CD4-positive, alpha-beta T cell (primary cell): ENCODE measurements at regions not wholly inside any gene's neighbourhood (a gene's known extent, or its start where the extent isn't known, plus 50 kb on each side); places are given as distances from the start of the nearest gene placed in this dataset.

ENCODE experiments used
- ATAC-seq: fragments of 200-7000 bp; cut with Tn5 transposase; one replicate; pipeline ENCODE4 v1.10.0; 2022; ENCODE audit warnings: mild to moderate bottlenecking; ENCODE audit not compliant: poor library complexity
- CTCF ChIA-PET: fragments of 350-600 bp; sonication (Branson Sonifier 250); formaldehyde crosslinking; loops from one replicate; lab custom pipeline; 2021; ENCODE audit warnings: antibody characterized with exemption, inconsistent platforms; lab: Charles Lee
- POLR2A ChIA-PET: fragments of 350-600 bp; sonication (Branson Sonifier 250); formaldehyde crosslinking; loops from one replicate; lab custom pipeline; 2021; ENCODE audit warnings: antibody characterized with exemption, inconsistent platforms; lab: Charles Lee
- DNase-seq, 14 experiments: peaks; one replicate each; pipeline ENCODE4 v3.0.0-alpha.2; 2013 to 2020; ENCODE audit warnings: mixed read lengths in 2 of 14
- H3K27ac ChIP-seq, 2 donors: one replicate each; pipeline versions ENCODE4 v1.5.1 to v1.7.0; 2013; ENCODE audit warnings: low read length in 2 of 2, low read depth in 1 of 2, mild to moderate bottlenecking in 1 of 2
- H3K27me3 ChIP-seq, 2 experiments: 1 replicate in 1 of 2; 2 replicates in 1 of 2; pipeline versions ENCODE4 v1.6.1 to v1.7.0; 2013; ENCODE audit warnings: low read length in 2 of 2, control low read depth in 1 of 2, mild to moderate bottlenecking in 1 of 2, moderate library complexity in 1 of 2; ENCODE audit not compliant: insufficient read depth in 2 of 2, control insufficient read depth in 1 of 2
- H3K36me3 ChIP-seq: one replicate; pipeline ENCODE4 v1.6.1; 2013; ENCODE audit warnings: low read length, control low read depth; ENCODE audit not compliant: insufficient read depth
- H3K4me1 ChIP-seq: one replicate; pipeline ENCODE4 v1.6.1; 2013; ENCODE audit warnings: low read length, control low read depth; ENCODE audit not compliant: insufficient read depth
- H3K4me3 ChIP-seq: one replicate; pipeline ENCODE4 v1.5.1; 2013; ENCODE audit warnings: mild to moderate bottlenecking, low read length, moderate library complexity
- H3K9me3 ChIP-seq, 2 experiments: 1 replicate in 1 of 2; 2 replicates in 1 of 2; pipeline versions ENCODE4 v1.6.1 to v1.7.0; 2013; ENCODE audit warnings: low read length in 2 of 2, mild to moderate bottlenecking in 2 of 2, control low read depth in 1 of 2, moderate library complexity in 1 of 2; ENCODE audit not compliant: control insufficient read depth in 1 of 2, insufficient read depth in 1 of 2
- H3K27ac Mint-ChIP-seq: one replicate; pipeline ENCODE4 v1.8.0; 2020; ENCODE audit warnings: mixed read lengths
- H3K27me3 Mint-ChIP-seq: one replicate; pipeline ENCODE4 v1.8.0; 2021; ENCODE audit warnings: mixed read lengths
- H3K36me3 Mint-ChIP-seq: one replicate; pipeline ENCODE4 v1.8.0; 2021; ENCODE audit warnings: low read depth, mixed read lengths
- H3K4me1 Mint-ChIP-seq: one replicate; pipeline ENCODE4 v1.8.0; 2021; ENCODE audit warnings: low read depth, mixed read lengths
- H3K4me3 Mint-ChIP-seq: one replicate; pipeline ENCODE4 v1.8.0; 2020; ENCODE audit warnings: mild to moderate bottlenecking, mixed read lengths
- H3K9me3 Mint-ChIP-seq: one replicate; pipeline ENCODE4 v1.8.0; 2020; ENCODE audit warnings: mixed read lengths
- CTCF ChIP-seq: fragments of 200-600 bp; IDR thresholded peaks from one replicate; pipeline ENCODE4 v1.8.0; 2022; ENCODE audit warnings: antibody characterized with exemption, mild to moderate bottlenecking
- intact Hi-C, 2 experiments: fragments of 100-400 bp; cut with DNase I in 1 of 2; cut with micrococcal nuclease in 1 of 2; formaldehyde crosslinking; loops; one replicate each; pipeline versions ENCODE4 v1.15.1 to v1.9.0; 2023 to 2025; cut with DNase I, micrococcal nuclease

- intact Hi-C loops, result no loop called here
- H3K27me3 Mint-ChIP-seq, result peaks cover 28% of the 10 kb centered on the region
- H3K36me3 Mint-ChIP-seq, result no peaks in the 10 kb centered on the region
- Histone ChIP-seq H3K9me3 (no peaks in the 10 kb centered on the region), H3K27me3 (no peaks in the 10 kb centered on the region), H3K36me3 (no peaks in the 10 kb centered on the region), H3K27ac (no peak overlapping the region), H3K4me3 (no peak overlapping the region), H3K4me1 (no peaks in the 10 kb centered on the region)
- POLR2A ChIA-PET, result no interaction called here
- no peaks in the 10 kb centered on the region for H3K9me3 Mint-ChIP-seq
- no peaks in the 10 kb centered on the region for H3K4me1 Mint-ChIP-seq
- H3K27ac Mint-ChIP-seq, result no peak overlapping the region
- no peak for DNase-seq
- ATAC-seq, result no peak
- H3K4me3 Mint-ChIP-seq, result no peak overlapping the region
- no peak for TF ChIP-seq CTCF
- CTCF ChIA-PET, result no interaction called here
Observed at GRCh38 chr11:93248602-93249001, 50.8 kb upstream of the SLC36A4 start.

- H3K27me3 Mint-ChIP-seq, result peaks cover 31% of the 10 kb centered on the region
- no peak for DNase-seq
- Histone ChIP-seq H3K27ac (no peak overlapping the region), H3K9me3 (no peaks in the 10 kb centered on the region), H3K27me3 (no peaks in the 10 kb centered on the region), H3K4me1 (no peaks in the 10 kb centered on the region), H3K36me3 (no peaks in the 10 kb centered on the region), H3K4me3 (no peak overlapping the region)
- no peaks in the 10 kb centered on the region for H3K9me3 Mint-ChIP-seq
- H3K36me3 Mint-ChIP-seq, result no peaks in the 10 kb centered on the region
- no peak overlapping the region for H3K4me3 Mint-ChIP-seq
- intact Hi-C loops, result no loop called here
- H3K4me1 Mint-ChIP-seq, result no peaks in the 10 kb centered on the region
- no peak overlapping the region for H3K27ac Mint-ChIP-seq
- TF ChIP-seq CTCF, result no peak
- ATAC-seq, result no peak
- ChIA-PET CTCF (no interaction called here), POLR2A (no interaction called here)
Observed at GRCh38 chr11:93249459-93250220, 51.8 kb upstream of the SLC36A4 start.

- Mint-ChIP-seq H3K27ac (no peak overlapping the region), H3K9me3 (no peaks in the 10 kb centered on the region), H3K36me3 (no peaks in the 10 kb centered on the region), H3K27me3 (peaks cover 37% of the 10 kb centered on the region), H3K4me1 (no peaks in the 10 kb centered on the region), H3K4me3 (no peak overlapping the region)
- no peak for TF ChIP-seq CTCF
- no peak for ATAC-seq
- Histone ChIP-seq H3K4me1 (no peaks in the 10 kb centered on the region), H3K27ac (no peak overlapping the region), H3K27me3 (no peaks in the 10 kb centered on the region), H3K4me3 (no peak overlapping the region), H3K9me3 (no peaks in the 10 kb centered on the region), H3K36me3 (no peaks in the 10 kb centered on the region)
- intact Hi-C loops, result no loop called here
- DNase-seq, result no peak
- ChIA-PET POLR2A (no interaction called here), CTCF (no interaction called here)
Observed at GRCh38 chr11:93250326-93250725, 52.5 kb upstream of the SLC36A4 start.
